CD4-positive, alpha-beta T cell treated with Interleukin-4 for 4 hours (primary cell): ENCODE measurements at regions not wholly inside any gene's neighbourhood (a gene's known extent, or its start where the extent isn't known, plus 50 kb on each side); places are given as distances from the start of the nearest gene placed in this dataset.
"Not testable (repeated sequence)": the region's sequence is repeated elsewhere in the genome, so short reads cannot be mapped to it uniquely, and the experiment has no call there.

ENCODE experiments used
- DNase-seq: peaks from one replicate; pipeline ENCODE4 v3.0.0-alpha.2; 2020

DNA sequence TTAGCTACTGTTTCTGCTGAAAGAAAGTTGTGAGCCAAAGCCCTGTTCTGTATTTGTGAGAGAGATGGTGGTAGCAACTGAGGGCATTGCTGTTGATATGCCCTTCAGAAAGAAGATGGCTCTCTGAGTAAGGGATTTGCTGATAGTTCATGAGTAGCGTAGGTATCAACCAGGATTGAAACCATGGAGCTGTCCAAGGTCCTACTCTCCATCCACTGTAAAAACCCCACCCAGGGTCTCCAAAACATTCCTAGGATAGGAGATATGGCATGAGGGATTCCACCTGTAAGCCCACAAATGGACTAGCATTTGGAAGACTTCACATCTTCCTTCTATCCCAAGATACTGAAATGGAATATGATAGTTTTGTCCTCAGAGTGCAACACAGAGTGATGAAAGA is 277.1 kb upstream of the PRKX start:
- DNase-seq: no peak

DNA sequence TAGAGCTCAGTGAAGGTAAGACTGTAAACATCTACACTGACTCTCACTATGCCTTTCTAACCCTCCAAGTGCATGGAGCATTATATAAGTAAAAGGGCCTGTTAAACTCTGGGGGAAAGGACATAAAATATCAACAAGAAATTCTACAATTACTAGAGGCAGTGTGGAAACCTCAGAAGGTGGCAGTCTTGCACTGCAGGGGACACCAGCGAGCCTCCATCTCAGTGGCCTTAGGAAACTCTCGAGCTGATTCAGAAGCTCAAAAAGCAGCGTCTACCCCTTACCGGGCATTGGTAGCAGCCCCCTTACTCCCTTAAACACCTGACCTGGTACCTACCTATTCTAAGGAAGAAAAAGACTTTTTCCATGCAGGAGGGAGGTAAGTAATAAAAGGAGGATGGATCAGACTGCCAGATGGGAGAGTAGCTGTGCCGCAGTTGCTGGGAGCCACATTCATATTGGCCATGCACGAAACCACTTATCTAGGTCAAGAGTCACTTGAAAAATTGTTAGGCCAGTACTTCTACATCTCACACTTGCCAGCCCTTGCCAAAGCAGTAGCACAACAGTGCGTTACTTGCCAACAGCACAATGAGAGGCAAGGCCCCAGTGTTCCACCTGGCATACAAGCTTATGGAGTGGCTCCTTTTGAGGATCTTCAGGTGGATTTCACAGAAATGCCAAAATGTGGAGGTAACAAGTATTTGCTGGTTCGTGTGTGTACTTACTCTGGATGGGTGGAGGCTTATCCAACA is 258.8 kb upstream of the PRKX start:
- not testable (repeated sequence) for DNase-seq

- no peak for DNase-seq
Observed at GRCh38 chrX:3968749-3969148, 255.3 kb upstream of the PRKX start.

- DNase-seq: no peak
Observed at GRCh38 chrX:3963980-3964379, 250.5 kb upstream of the PRKX start.

- no peak for DNase-seq
Observed at GRCh38 chrX:3962511-3963311, 249.3 kb upstream of the PRKX start.

- DNase-seq: no peak
Observed at GRCh38 chrX:3960952-3961351, 247.5 kb upstream of the PRKX start.

DNA sequence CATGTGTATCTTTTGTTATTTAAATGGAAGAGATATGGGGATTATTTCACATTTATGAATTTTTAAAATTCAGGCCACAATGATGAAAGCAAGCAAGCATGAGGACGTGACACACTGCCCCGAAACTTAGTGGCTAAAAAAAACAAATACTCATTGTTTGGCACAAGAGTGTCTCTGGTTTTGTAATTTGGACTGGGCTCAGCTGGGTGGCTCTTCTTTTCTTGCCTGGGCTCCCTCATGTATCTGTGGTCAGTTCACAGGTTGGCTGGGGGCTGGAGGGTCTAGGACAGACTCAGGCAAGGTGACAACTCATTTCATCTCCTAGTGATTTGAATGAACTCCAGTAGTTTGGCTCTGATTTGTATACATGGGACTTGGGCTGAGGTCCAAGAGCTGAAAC is 238.4 kb upstream of the PRKX start:
- DNase-seq: no peak

GRCh38 chrX:3950373-3950772 is 236.9 kb upstream of the PRKX start:
- no peak for DNase-seq

DNA sequence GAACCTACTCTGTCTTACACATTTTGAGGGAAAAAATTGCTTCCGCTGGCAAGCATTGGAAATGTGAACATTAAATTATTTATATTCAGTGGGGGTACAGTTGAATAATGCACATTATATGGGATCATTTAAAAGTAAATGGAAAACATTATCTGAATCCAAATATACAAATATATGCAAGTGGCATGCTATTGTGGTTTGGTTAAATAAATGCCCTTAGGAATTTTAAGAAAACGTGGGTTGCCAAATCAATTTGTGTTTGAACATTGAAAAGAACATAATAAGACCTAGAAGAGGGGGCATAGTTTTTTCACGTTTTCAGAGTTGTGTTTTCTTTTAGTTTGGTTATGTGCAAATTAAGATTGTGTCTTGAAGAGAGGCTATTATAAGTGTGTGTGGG is 230.5 kb upstream of the PRKX start:
- no peak for DNase-seq

GRCh38 chrX:3940000-3940610 is 226.7 kb upstream of the PRKX start:
- no peak for DNase-seq

DNA sequence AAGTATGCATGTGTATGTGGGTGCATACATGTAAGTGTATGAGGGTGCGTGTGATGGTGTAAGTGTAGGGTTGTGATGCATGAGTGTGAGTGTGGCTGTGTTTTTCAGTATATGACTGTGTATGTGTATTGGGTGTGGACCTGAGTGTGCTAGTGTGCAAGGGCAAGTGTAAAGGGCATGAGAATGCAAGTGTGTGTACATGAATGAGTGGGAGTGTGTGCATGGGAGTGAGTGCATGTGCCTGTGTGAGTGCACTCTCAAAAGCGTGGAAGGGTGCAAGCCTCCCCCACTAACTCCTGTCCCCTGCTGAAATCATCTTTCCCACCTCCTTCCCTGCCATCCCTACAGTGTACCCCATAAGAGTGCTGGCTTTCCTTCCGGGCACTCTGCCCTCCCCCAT is 225.1 kb upstream of the PRKX start:
- no peak for DNase-seq

- not testable (repeated sequence) for DNase-seq
Observed at GRCh38 chrX:3935196-3935595, 221.7 kb upstream of the PRKX start.

DNA sequence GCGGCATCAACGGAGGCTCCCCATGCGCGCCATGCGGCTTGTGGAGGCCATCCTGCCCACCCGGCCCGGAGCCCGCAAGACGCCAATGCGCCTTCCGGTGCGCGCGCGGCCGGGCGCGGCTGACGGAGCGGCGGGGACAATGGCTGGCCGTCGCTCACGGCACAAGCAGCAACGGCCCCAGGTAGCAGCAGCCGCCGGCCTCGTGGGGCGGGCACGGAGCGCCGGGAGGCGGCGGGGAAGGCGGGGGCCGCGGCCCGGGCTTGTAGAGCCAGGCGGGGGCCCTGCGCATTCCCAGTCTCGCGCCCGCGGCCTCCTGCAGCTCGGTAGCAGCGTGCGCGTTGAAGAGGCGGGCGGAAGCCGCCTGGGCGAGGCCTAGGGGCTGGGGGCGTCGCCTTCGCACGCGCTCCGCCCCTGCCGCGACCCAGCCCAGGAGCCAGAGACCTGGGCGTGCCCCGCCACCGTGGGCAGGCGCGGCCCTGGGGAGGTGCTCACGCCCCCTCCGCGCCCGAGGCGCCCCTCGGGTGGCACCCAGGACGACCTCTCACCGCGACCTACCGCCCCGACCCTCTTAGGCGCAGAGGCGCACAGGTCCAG is 207.1 kb upstream of the PRKX start:
- not testable (repeated sequence) for DNase-seq

DNA sequence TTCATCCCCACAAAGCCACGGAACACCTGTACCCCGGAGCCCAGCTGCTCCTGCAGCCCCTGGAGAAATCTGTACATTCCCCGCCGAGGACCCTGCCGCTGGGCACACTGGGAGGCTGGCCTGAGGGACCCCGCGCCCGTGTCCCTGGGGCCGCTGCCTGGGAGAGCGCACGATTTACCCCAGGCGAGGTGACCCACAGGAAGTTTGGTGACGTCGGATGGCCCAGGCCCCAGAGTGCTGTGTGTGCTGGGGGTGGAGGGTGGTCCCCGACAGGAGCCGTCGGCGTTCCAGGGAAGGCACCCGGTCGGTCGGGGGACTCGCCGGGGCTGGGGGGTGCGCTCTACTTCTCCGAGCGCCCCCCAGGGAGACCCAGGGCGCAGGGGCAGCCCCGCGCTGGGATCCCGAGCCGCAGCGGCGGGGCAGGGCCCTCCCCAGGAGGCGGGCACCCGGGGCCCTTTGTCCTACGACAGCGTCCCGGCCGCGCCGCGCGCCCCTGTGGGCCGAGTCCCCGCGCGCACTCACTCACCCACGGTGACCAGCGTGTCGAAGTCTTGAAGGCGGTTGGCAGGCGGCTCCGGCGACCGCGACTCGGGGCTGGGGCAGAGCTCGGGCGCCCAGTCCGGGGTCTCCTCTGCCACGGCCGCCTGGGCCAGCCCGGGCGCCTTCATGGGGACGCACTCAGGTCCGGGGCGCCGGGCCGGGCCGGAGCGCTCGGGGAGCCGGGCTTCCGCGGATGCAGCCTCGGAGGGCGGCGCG is 206.4 kb upstream of the PRKX start:
- DNase-seq: not testable (repeated sequence)

- not testable (repeated sequence) for DNase-seq
Observed at GRCh38 chrX:3914813-3915212, 201.4 kb upstream of the PRKX start.

DNA sequence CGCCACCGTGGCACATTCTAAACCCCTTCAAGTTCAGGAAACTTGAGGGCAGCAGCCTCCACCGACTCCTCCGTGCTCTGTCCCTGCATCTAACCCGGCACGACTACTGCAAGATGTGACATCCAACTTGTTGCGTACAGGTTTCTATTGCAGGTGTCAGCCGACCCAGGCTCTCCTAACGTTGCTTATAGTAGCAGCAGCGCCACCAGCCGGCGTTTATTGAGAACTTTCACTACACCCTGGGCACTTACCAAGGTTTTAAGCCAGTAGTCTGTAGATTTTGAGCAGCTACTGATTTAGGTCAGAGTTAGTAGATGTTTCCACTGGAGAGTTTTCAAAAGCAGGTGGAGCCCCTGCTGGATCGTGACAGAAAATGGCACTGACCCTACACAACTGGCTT is 200.6 kb upstream of the PRKX start:
- not testable (repeated sequence) for DNase-seq

DNA sequence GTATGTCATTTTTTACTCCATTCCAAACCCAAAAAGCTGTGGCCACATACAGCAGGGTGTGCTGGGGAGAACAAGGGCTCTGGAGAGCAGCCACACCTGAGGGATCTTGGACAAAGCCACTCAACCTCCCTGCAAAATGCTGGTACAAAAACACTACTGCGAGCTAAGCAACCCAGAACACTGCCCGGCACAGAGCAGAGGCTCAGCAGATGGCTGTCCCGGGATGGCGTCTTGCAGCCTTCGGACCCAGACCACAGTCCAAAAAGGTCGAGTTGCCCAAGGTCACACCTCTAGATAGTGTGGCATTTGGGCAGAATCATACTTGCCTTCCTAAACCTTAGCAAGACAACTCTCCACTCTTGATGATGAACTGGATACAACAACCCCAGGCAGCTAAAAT is 197.6 kb upstream of the PRKX start:
- DNase-seq: not testable (repeated sequence)

DNA sequence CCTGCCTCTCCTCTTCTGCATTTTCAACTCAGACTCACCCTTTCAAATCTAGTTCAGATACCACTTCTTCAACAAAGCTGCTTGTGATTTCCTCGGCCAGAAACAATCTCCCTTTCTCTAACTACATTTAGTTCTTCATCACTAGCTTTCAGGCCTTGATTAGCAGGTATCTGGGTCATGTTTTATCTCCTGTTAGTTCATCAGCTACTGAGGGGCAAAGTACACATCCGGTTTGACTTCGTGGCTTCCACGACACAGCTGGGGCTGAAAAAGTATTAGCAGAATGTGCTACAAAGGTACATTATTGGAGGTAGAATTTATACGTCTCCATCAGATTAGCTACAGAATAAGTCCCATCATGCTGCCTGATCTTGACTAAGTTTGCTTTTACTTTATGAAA is 197.2 kb upstream of the PRKX start:
- not testable (repeated sequence) for DNase-seq

- not testable (repeated sequence) for DNase-seq
Observed at GRCh38 chrX:3905522-3906258, 192.2 kb upstream of the PRKX start.

DNA sequence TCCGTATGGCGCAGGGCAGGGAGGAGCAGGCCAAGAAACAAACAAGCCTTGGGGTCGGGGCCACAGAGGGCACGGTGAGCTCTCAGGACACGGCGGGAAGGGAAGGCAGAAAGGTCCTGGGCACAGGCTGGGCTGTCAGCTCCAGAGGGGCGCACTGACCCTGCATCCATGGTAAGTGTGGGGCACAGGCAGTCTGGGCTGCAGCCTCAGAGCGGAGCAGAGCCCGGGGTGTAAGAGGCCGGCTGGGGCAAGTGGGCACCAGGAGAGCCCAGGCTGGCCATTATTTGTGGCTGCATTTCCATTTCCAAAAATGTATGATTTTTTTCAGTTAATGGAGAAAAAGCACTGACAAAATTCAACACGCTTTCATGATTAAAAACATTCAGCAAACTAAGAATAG is 188.8 kb upstream of the PRKX start:
- DNase-seq: not testable (repeated sequence)

GRCh38 chrX:3896755-3897154 is 183.3 kb upstream of the PRKX start:
- DNase-seq: not testable (repeated sequence)

DNA sequence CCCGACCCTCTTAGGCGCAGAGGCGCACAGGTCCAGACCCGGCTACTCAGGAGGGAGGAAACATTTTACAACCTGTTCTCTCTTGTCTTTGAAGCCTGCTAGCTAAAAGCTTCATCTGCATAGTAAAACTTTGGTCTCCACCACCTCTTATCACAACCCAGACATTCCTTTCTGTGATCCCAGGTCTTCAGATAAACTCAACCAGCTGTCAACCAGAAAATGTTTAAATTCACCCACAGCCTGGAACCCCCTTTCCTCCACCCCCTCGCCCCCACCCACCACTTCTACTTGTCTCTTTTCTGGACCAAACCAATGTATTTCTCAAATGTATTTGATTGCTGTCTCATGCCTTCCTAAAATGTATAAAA is 169.1 kb upstream of the PRKX start:
- not testable (repeated sequence) for DNase-seq
